ENCODE measurements at regions not wholly inside any gene's neighbourhood (a gene's known extent, or its start where the extent isn't known, plus 50 kb on each side); places are given as distances from the start of the nearest gene placed in this dataset.

DNA sequence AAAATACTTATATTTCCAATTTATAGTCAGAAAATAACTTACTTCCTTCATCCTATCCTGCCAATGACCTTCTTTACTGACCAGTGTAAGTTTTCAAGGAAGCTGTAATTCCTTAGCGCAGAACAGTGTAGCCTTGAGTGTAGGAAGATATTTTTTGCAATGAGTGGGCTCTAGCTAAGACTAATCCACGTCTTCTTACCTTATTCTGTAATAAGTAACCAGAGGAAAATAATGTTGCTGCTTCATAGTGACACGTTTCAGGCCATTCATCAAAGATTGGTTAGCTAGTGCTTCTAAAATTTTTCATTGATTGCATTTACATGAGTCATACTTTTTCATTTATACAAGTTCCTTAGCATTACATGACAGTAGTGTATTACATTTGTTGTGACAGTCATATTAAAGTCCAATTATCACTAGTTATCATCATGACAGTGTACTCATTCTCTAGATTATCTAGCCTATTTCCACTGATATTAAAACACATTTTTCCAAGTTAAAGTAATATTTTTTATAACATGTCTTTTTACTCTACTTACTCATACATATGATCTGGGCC is 403.8 kb upstream of the EPHA3 start:
- Histone ChIP-seq H3K27me3 (ENCODE audit: insufficient read depth, low read length) (no peaks in the 10 kb centered on the region), H3K9ac (ENCODE audit: low read length) (no peak overlapping the region), H3F3A (ENCODE audit: insufficient read depth, low read length) (no peaks in the 10 kb centered on the region), H3K9me2 (ENCODE audit: low read depth, low read length) (no peaks in the 10 kb centered on the region), H3K4me2 (ENCODE audit: low read length) (no peak overlapping the region), H3K36me3 (ENCODE audit: insufficient read depth, low read length) (no peaks in the 10 kb centered on the region), H3K4me1 (ENCODE audit: insufficient read depth, low read length, severe bottlenecking) (no peaks in the 10 kb centered on the region), H3K9me3 (ENCODE audit: low read length) (no peaks in the 10 kb centered on the region), H3K4me3 (ENCODE audit: low read depth, low read length, poor library complexity, severe bottlenecking) (no peak overlapping the region), H3K27ac (ENCODE audit: low read depth, low read length, poor library complexity, severe bottlenecking) (no peak overlapping the region), H2AFZ (ENCODE audit: low read length) (no peak overlapping the region), H3K79me2 (ENCODE audit: insufficient read depth, low read length) (no peaks in the 10 kb centered on the region), H4K20me1 (ENCODE audit: insufficient read depth, low read length) (no peaks in the 10 kb centered on the region)
- no peak for TF ChIP-seq EZH2 (IDR thresholded peaks at IDR 0.05; ENCODE audit: borderline replicate concordance, low read length)
- TF ChIP-seq, protein P1, sequence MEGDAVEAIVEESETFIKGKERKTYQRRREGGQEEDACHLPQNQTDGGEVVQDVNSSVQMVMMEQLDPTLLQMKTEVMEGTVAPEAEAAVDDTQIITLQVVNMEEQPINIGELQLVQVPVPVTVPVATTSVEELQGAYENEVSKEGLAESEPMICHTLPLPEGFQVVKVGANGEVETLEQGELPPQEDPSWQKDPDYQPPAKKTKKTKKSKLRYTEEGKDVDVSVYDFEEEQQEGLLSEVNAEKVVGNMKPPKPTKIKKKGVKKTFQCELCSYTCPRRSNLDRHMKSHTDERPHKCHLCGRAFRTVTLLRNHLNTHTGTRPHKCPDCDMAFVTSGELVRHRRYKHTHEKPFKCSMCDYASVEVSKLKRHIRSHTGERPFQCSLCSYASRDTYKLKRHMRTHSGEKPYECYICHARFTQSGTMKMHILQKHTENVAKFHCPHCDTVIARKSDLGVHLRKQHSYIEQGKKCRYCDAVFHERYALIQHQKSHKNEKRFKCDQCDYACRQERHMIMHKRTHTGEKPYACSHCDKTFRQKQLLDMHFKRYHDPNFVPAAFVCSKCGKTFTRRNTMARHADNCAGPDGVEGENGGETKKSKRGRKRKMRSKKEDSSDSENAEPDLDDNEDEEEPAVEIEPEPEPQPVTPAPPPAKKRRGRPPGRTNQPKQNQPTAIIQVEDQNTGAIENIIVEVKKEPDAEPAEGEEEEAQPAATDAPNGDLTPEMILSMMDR (IDR thresholded peaks at IDR 0.05; ENCODE audit: low read length) = no peak

DNA sequence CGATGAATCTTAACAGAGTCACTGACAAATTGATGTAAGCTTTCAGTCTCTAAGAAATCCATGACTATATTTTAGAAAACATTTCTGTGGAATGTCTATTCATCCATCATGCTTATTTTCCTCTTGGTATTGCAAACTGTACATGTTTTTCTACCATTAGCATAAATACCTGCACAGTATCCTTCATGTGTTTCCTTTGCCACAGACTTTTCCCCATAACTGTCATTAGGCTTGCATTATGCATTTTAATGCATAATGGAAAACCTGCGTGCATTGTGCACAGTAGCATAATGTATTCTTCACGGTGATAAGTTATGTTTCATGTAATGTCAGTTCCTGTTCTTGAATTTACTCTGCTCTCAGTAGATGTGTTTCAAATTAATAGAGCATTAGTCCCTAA is 403.1 kb upstream of the EPHA3 start:
- Histone ChIP-seq H3F3A (ENCODE audit: insufficient read depth, low read length) (no peaks in the 10 kb centered on the region), H3K9ac (ENCODE audit: low read length) (no peak overlapping the region), H3K79me2 (ENCODE audit: insufficient read depth, low read length) (no peaks in the 10 kb centered on the region), H2AFZ (ENCODE audit: low read length) (no peak overlapping the region), H3K4me2 (ENCODE audit: low read length) (no peak overlapping the region), H4K20me1 (ENCODE audit: insufficient read depth, low read length) (no peaks in the 10 kb centered on the region), H3K9me3 (ENCODE audit: low read length) (no peaks in the 10 kb centered on the region), H3K27me3 (ENCODE audit: insufficient read depth, low read length) (no peaks in the 10 kb centered on the region), H3K4me1 (ENCODE audit: insufficient read depth, low read length, severe bottlenecking) (no peaks in the 10 kb centered on the region), H3K4me3 (ENCODE audit: low read depth, low read length, poor library complexity, severe bottlenecking) (no peak overlapping the region), H3K36me3 (ENCODE audit: insufficient read depth, low read length) (no peaks in the 10 kb centered on the region), H3K27ac (ENCODE audit: low read depth, low read length, poor library complexity, severe bottlenecking) (no peak overlapping the region), H3K9me2 (ENCODE audit: low read depth, low read length) (no peaks in the 10 kb centered on the region)
- TF ChIP-seq EZH2 (IDR thresholded peaks at IDR 0.05; ENCODE audit: borderline replicate concordance, low read length) = no peak
- TF ChIP-seq, protein P1 (IDR thresholded peaks at IDR 0.05; ENCODE audit: low read length) = no peak

DNA sequence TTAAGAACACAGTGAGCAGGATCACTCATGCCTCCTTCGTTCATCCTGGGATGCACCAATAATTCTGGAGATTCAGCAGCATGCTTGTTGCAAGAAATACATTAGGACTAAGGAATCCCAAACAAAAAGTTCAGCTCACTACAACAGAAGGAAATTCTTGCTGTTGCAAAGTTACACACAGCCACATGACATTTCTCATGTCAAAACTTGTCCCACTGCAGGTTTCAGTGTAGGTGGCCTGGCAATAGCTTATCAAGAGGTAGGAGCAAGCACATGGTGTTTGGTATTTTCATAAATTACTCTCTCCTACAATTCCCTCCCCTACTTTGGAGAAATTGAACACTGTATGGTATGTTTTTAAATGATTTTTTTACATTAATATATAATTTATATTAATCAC is 399.6 kb upstream of the EPHA3 start:
- Histone ChIP-seq H2AFZ (ENCODE audit: low read length) (no peak overlapping the region), H3K4me1 (ENCODE audit: insufficient read depth, low read length, severe bottlenecking) (no peaks in the 10 kb centered on the region), H3K4me3 (ENCODE audit: low read depth, low read length, poor library complexity, severe bottlenecking) (no peak overlapping the region), H3K79me2 (ENCODE audit: insufficient read depth, low read length) (no peaks in the 10 kb centered on the region), H3K4me2 (ENCODE audit: low read length) (no peak overlapping the region), H3K9ac (ENCODE audit: low read length) (no peak overlapping the region), H3K27ac (ENCODE audit: low read depth, low read length, poor library complexity, severe bottlenecking) (no peak overlapping the region), H3K9me3 (ENCODE audit: low read length) (no peaks in the 10 kb centered on the region), H3K27me3 (ENCODE audit: insufficient read depth, low read length) (no peaks in the 10 kb centered on the region), H3K36me3 (ENCODE audit: insufficient read depth, low read length) (no peaks in the 10 kb centered on the region), H4K20me1 (ENCODE audit: insufficient read depth, low read length) (no peaks in the 10 kb centered on the region), H3K9me2 (ENCODE audit: low read depth, low read length) (no peaks in the 10 kb centered on the region), H3F3A (ENCODE audit: insufficient read depth, low read length) (no peaks in the 10 kb centered on the region)
- TF ChIP-seq EZH2 (IDR thresholded peaks at IDR 0.05; ENCODE audit: borderline replicate concordance, low read length) = no peak
- TF ChIP-seq, protein P1 (IDR thresholded peaks at IDR 0.05; ENCODE audit: low read length) = no peak

Data from OCI-LY1 (cell line).